HEK293 (cell line): ENCODE measurements at regions not wholly inside any gene's neighbourhood (a gene's known extent, or its start where the extent isn't known, plus 50 kb on each side); places are given as distances from the start of the nearest gene placed in this dataset.

Experiments used
- CTCF ChIA-PET: fragments of 350-600 bp; formaldehyde crosslinking; extraction: SDS; loops from one replicate; lab custom pipeline; 2021; ENCODE audit warnings: antibody characterized with exemption; lab: Yijun Ruan, JAX
- POLR2A ChIA-PET: fragments of 300-600 bp; formaldehyde crosslinking; extraction: SDS; loops from one replicate; lab custom pipeline; 2020; ENCODE audit warnings: antibody characterized with exemption, inconsistent platforms; lab: Yijun Ruan, JAX
- H3K27ac ChIP-seq: fragments of 200-500 bp; sonication (Bioruptor generic); 2 replicates; pipeline ENCODE4 v1.5.1; 2014; ENCODE audit warnings: low read depth, low read length, control low read depth, inconsistent platforms; ENCODE audit errors: extremely low read depth
- H3K36me3 ChIP-seq, 2 experiments: fragments of 200-500 bp in 1 of 2; sonication (Bioruptor generic) in 1 of 2; 1 replicate in 1 of 2; 2 replicates in 1 of 2; pipeline ENCODE4 v1.5.1; 2014 to 2017; ENCODE audit warnings: inconsistent platforms in 2 of 2, low read length in 2 of 2; ENCODE audit not compliant: control insufficient read depth in 2 of 2, insufficient read depth in 1 of 2
- H3K4me1 ChIP-seq: fragments of 200-500 bp; sonication (Bioruptor generic); 2 replicates; pipeline ENCODE4 v1.5.1; 2014; ENCODE audit warnings: mild to moderate bottlenecking, low read length, inconsistent platforms; ENCODE audit not compliant: control insufficient read depth, insufficient read depth
- H3K4me3 ChIP-seq: 2 replicates; pipeline ENCODE4 v1.5.1; 2011; ENCODE audit warnings: low read depth, mild to moderate bottlenecking, control low read depth, low read length, moderate library complexity
- H3K9me3 ChIP-seq: fragments of 200-500 bp; sonication (Bioruptor generic); 2 replicates; pipeline ENCODE4 v1.5.1; 2014; ENCODE audit warnings: low read depth, low read length, inconsistent platforms; ENCODE audit not compliant: control insufficient read depth, insufficient read depth
- FEZF1 ChIP-seq: fragments of 450-650 bp; formaldehyde crosslinking; IDR thresholded peaks from 2 replicates; pipeline ENCODE4 v1.5.1; 2016; ENCODE audit warnings: missing biosample characterization, missing genetic modification characterization
- ZBTB17 ChIP-seq: fragments of 450-650 bp; formaldehyde crosslinking; IDR thresholded peaks from 2 replicates; pipeline ENCODE4 v1.5.1; 2016; ENCODE audit warnings: missing biosample characterization, missing genetic modification characterization
- ZEB2 ChIP-seq: fragments of 450-650 bp; formaldehyde crosslinking; IDR thresholded peaks from 2 replicates; pipeline ENCODE4 v1.5.1; 2016; ENCODE audit warnings: missing biosample characterization, missing genetic modification characterization
- ZFP69B ChIP-seq: fragments of 450-650 bp; formaldehyde crosslinking; IDR thresholded peaks from 2 replicates; pipeline ENCODE4 v1.5.1; 2016; ENCODE audit warnings: missing biosample characterization, missing genetic modification characterization
- ZNF132 ChIP-seq: fragments of 450-650 bp; formaldehyde crosslinking; IDR thresholded peaks from 2 replicates; pipeline ENCODE4 v1.5.1; 2017; ENCODE audit warnings: missing biosample characterization, missing genetic modification characterization, borderline replicate concordance
- ZNF16 ChIP-seq: fragments of 450-650 bp; formaldehyde crosslinking; IDR thresholded peaks from 2 replicates; pipeline ENCODE4 v1.5.1; 2016; ENCODE audit warnings: low read depth, missing biosample characterization, missing genetic modification characterization
- ZNF184 ChIP-seq: fragments of 450-650 bp; IDR thresholded peaks from 2 replicates; pipeline ENCODE4 v1.5.1; 2018; ENCODE audit warnings: missing biosample characterization, mild to moderate bottlenecking, missing genetic modification characterization
- ZNF335 ChIP-seq: fragments of 450-650 bp; formaldehyde crosslinking; conservative IDR thresholded peaks from 2 replicates; pipeline ENCODE4 v1.5.1; 2016; ENCODE audit warnings: missing biosample characterization, missing genetic modification characterization
- ZNF366 ChIP-seq: fragments of 450-650 bp; formaldehyde crosslinking; conservative IDR thresholded peaks from 2 replicates; pipeline ENCODE4 v1.5.1; 2016; ENCODE audit warnings: missing biosample characterization, missing genetic modification characterization
- ZNF558 ChIP-seq: fragments of 450-650 bp; formaldehyde crosslinking; IDR thresholded peaks from 2 replicates; pipeline ENCODE4 v1.5.1; 2016; ENCODE audit warnings: missing biosample characterization, missing genetic modification characterization
- ZNF560 ChIP-seq: fragments of 450-650 bp; formaldehyde crosslinking; IDR thresholded peaks from 2 replicates; pipeline ENCODE4 v1.5.1; 2017; ENCODE audit warnings: missing biosample characterization, missing genetic modification characterization, borderline replicate concordance
- ZNF600 ChIP-seq: fragments of 450-650 bp; formaldehyde crosslinking; IDR thresholded peaks from 2 replicates; pipeline ENCODE4 v1.5.1; 2016; ENCODE audit warnings: missing biosample characterization, missing genetic modification characterization
- ZNF624 ChIP-seq: fragments of 450-650 bp; formaldehyde crosslinking; IDR thresholded peaks from 2 replicates; pipeline ENCODE4 v1.5.1; 2017; ENCODE audit warnings: missing biosample characterization, missing genetic modification characterization
- ZNF660 ChIP-seq: fragments of 450-650 bp; IDR thresholded peaks from 2 replicates; pipeline ENCODE4 v1.5.1; 2018; ENCODE audit warnings: missing biosample characterization, mild to moderate bottlenecking, missing genetic modification characterization
- ZNF677 ChIP-seq: fragments of 450-650 bp; IDR thresholded peaks from 2 replicates; pipeline ENCODE4 v1.5.0; 2018; ENCODE audit warnings: missing biosample characterization, mild to moderate bottlenecking, missing genetic modification characterization, moderate library complexity
- TF ChIP-seq, protein P1 (sequence below): fragments of 450-650 bp; formaldehyde crosslinking; conservative IDR thresholded peaks from 2 replicates; pipeline ENCODE4 v1.5.1; 2016; ENCODE audit warnings: low read depth, missing biosample characterization, missing genetic modification characterization
- TF ChIP-seq, protein P2 (sequence below): fragments of 450-650 bp; formaldehyde crosslinking; IDR thresholded peaks from 2 replicates; pipeline ENCODE4 v1.5.1; 2016; ENCODE audit warnings: missing biosample characterization, missing genetic modification characterization
- TF ChIP-seq, protein P3 (sequence below): fragments of 450-650 bp; formaldehyde crosslinking; IDR thresholded peaks from 2 replicates; pipeline ENCODE4 v1.5.1; 2016; ENCODE audit warnings: missing biosample characterization, missing genetic modification characterization
- TF ChIP-seq, protein P4 (sequence below): fragments of 450-650 bp; formaldehyde crosslinking; IDR thresholded peaks from 2 replicates; pipeline ENCODE4 v1.5.1; 2016; ENCODE audit warnings: missing biosample characterization, missing genetic modification characterization

DNA sequence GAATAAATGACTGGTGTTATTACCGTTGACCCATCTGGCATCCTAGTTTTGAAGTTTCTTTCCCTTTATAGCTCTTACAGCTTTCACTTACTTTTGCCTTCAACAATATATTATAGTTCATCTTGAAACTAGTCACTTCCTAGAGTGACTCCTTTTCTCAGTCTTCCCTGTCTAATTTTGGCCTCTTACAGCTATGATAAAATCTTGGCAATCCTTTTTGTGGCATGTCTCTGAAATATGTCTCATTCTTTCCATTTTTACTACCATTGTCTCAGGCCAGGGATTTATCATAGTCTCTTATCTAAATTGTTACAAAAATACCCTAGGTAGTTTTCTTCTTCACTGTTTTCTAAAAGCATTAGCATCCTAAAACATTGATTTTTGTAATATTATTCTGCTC lies 621.3 kb upstream of the ZNF608 start:
- CTCF ChIA-PET, result no interaction called here
- POLR2A ChIA-PET, result no interaction called here
- Histone ChIP-seq H3K4me1 (peaks cover 4% of the 10 kb centered on the region; the same call in 1 of the 2 replicates), H3K9me3 (no peaks in the 10 kb centered on the region), H3K4me3 (no peak overlapping the region), H3K27ac (no peak overlapping the region), H3K36me3 (no peaks in the 10 kb centered on the region)
- TF ChIP-seq ZNF560 (tag by site-specific recombination), result no peak
- TF ChIP-seq, protein P1, sequence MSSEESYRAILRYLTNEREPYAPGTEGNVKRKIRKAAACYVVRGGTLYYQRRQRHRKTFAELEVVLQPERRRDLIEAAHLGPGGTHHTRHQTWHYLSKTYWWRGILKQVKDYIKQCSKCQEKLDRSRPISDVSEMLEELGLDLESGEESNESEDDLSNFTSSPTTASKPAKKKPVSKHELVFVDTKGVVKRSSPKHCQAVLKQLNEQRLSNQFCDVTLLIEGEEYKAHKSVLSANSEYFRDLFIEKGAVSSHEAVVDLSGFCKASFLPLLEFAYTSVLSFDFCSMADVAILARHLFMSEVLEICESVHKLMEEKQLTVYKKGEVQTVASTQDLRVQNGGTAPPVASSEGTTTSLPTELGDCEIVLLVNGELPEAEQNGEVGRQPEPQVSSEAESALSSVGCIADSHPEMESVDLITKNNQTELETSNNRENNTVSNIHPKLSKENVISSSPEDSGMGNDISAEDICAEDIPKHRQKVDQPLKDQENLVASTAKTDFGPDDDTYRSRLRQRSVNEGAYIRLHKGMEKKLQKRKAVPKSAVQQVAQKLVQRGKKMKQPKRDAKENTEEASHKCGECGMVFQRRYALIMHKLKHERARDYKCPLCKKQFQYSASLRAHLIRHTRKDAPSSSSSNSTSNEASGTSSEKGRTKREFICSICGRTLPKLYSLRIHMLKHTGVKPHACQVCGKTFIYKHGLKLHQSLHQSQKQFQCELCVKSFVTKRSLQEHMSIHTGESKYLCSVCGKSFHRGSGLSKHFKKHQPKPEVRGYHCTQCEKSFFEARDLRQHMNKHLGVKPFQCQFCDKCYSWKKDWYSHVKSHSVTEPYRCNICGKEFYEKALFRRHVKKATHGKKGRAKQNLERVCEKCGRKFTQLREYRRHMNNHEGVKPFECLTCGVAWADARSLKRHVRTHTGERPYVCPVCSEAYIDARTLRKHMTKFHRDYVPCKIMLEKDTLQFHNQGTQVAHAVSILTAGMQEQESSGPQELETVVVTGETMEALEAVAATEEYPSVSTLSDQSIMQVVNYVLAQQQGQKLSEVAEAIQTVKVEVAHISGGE, result no peak
- TF ChIP-seq ZNF132 (tag by site-specific recombination), result no peak
- TF ChIP-seq ZNF660 (tag by site-specific recombination), result no peak
- no peak for TF ChIP-seq ZNF624 (tag by site-specific recombination)

DNA sequence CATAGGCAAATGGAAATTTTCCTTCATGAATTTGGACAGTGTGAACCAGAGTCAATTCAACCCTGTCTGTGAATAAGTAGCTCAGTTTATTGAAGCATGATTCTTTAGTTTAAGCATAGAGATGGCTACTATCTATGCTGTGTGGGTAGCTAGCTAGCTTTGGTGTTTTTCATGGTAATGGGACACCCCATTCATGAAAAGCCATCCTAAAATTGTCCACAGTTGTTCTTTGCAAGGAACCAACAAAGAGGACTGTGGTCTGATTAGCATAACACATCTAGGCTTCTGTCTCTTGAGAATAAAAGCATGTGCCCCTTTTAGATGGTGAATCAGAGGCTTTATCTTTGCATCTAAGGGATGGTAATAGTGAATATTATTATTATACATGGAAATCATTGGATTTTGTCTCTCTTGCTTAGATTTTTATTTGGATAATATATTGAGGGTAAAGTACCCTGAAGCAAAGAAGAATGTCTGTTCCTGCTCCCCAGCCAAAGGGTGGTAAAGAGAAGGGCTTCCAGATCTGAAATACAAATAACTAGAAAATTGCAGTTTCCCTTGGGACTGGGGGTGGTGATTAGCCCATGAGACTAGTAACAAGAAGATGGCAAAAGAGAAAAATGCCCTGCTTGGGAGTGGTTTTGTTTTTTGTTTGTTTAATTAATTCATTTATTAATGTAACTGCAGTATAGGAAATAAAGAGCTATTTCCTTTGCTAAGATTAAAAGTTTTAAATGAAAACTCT lies 624.2 kb upstream of the ZNF608 start:
- POLR2A ChIA-PET, result no interaction called here
- H3K4me1 ChIP-seq, result peaks cover 9% of the 10 kb centered on the region; the same call in 1 of the 2 replicates
- CTCF ChIA-PET, result no interaction called here

DNA sequence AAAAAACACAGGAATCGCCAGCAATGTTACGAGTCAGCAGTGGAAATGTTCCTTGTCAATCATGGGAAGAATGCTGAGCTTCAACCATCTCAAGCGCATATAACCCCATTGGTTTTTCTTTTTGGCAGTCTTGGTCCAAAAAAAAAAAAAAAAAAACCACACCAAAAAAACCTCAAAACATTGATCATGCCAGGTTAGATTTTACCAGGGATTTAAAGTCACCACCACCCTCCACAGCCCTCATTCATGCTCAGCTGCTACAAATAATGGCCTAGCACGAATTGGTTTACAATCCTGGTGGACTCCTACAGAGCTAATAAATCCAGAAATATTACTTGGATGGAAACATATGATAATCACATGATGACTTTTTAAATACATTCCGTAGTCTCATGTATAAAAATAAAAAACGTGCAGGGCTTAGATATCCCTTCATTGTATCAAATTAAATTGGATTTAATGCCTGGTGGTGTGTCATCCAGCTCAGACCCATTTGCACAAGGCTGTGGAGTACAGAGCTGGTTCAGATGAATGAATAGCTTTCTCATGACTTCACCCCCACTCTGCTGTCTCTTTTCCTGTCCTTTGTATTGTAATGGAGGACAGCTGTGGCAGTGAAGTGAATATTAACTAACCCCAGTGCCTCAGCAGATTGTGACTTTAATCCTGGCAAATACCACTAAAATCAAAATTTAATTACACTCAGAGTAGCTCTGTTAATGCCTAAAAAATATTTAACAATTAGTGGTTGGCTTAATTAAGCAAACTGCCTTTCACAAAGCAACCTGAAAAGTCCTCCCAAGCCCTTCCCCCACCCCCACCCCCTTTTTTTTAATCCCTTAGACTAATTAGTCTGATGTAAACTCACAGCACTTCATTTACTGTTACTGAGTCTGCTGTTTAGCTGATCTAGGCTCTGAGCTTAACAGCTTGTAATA lies 626.5 kb upstream of the ZNF608 start:
- Histone ChIP-seq H3K36me3 (no peaks in the 10 kb centered on the region), H3K4me1 (peaks cover 9% of the 10 kb centered on the region; the same call in 1 of the 2 replicates), H3K9me3 (no peaks in the 10 kb centered on the region), H3K27ac (no peak overlapping the region), H3K4me3 (no peak overlapping the region)
- POLR2A ChIA-PET, result interaction anchor here (0.5 to 0.7 kb wide), 2 partner anchors 599 to 1566 kb away, joined by 3 to 7 read pairs; no protein-coding TSS in a partner anchor
- CTCF ChIA-PET, result interaction anchor here (0.6 to 1.6 kb wide), 3 partner anchors 39 to 268 kb away, joined by 3 to 7 read pairs (median 4); no protein-coding TSS in a partner anchor
- TF ChIP-seq ZBTB17 (tag by site-specific recombination), result peak; percentile 95
- TF ChIP-seq ZNF335, result peak; percentile 54
- TF ChIP-seq, protein P2, sequence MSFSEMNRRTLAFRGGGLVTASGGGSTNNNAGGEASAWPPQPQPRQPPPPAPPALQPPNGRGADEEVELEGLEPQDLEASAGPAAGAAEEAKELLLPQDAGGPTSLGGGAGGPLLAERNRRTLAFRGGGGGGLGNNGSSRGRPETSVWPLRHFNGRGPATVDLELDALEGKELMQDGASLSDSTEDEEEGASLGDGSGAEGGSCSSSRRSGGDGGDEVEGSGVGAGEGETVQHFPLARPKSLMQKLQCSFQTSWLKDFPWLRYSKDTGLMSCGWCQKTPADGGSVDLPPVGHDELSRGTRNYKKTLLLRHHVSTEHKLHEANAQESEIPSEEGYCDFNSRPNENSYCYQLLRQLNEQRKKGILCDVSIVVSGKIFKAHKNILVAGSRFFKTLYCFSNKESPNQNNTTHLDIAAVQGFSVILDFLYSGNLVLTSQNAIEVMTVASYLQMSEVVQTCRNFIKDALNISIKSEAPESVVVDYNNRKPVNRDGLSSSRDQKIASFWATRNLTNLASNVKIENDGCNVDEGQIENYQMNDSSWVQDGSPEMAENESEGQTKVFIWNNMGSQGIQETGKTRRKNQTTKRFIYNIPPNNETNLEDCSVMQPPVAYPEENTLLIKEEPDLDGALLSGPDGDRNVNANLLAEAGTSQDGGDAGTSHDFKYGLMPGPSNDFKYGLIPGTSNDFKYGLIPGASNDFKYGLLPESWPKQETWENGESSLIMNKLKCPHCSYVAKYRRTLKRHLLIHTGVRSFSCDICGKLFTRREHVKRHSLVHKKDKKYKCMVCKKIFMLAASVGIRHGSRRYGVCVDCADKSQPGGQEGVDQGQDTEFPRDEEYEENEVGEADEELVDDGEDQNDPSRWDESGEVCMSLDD, result no peak
- TF ChIP-seq ZEB2 (tag by site-specific recombination), result peak; percentile 14; the same call in 1 of the 2 replicates
- 0 out of 2 replicates have a peak, but pooled peaks have one; percentile 35 for TF ChIP-seq ZNF558 (tag by site-specific recombination)
- TF ChIP-seq ZNF600 (tag by site-specific recombination), result peak; percentile 38; the same call in 1 of the 2 replicates
- TF ChIP-seq, protein P3, sequence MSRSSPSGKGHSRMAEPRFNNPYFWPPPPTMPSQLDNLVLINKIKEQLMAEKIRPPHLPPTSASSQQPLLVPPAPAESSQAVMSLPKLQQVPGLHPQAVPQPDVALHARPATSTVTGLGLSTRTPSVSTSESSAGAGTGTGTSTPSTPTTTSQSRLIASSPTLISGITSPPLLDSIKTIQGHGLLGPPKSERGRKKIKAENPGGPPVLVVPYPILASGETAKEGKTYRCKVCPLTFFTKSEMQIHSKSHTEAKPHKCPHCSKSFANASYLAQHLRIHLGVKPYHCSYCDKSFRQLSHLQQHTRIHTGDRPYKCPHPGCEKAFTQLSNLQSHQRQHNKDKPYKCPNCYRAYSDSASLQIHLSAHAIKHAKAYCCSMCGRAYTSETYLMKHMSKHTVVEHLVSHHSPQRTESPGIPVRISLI, result peak; percentile 70
- TF ChIP-seq FEZF1 (tag by site-specific recombination), result peak; percentile 26; the same call in 1 of the 2 replicates
- 0 out of 2 replicates have a peak, but pooled peaks have one; percentile 21 for TF ChIP-seq ZNF366
- TF ChIP-seq ZNF677 (tag by site-specific recombination), result no peak
- peak; percentile 31; the same call in 1 of the 2 replicates for TF ChIP-seq ZNF184 (tag by site-specific recombination)
- 0 out of 2 replicates have a peak, but pooled peaks have one; percentile 46 for TF ChIP-seq ZNF660 (tag by site-specific recombination)

More for the DNA sequence above, 624.2 kb upstream of the ZNF608 start:
- Histone ChIP-seq H3K4me3 (no peak overlapping the region), H3K27ac (no peak overlapping the region), H3K36me3 (no peaks in the 10 kb centered on the region), H3K9me3 (no peaks in the 10 kb centered on the region)
- TF ChIP-seq ZNF16 (no peak), ZFP69B (tag by site-specific recombination) (no peak)
- TF ChIP-seq, protein P4, sequence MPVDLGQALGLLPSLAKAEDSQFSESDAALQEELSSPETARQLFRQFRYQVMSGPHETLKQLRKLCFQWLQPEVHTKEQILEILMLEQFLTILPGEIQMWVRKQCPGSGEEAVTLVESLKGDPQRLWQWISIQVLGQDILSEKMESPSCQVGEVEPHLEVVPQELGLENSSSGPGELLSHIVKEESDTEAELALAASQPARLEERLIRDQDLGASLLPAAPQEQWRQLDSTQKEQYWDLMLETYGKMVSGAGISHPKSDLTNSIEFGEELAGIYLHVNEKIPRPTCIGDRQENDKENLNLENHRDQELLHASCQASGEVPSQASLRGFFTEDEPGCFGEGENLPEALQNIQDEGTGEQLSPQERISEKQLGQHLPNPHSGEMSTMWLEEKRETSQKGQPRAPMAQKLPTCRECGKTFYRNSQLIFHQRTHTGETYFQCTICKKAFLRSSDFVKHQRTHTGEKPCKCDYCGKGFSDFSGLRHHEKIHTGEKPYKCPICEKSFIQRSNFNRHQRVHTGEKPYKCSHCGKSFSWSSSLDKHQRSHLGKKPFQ, result 0 out of 2 replicates have a peak, but pooled peaks have one; percentile 24
- TF ChIP-seq, all 188 proteins: peak for 1
